ENCODE measurements at regions not wholly inside any gene's neighbourhood (a gene's known extent, or its start where the extent isn't known, plus 50 kb on each side); places are given as distances from the start of the nearest gene placed in this dataset.

- BruUV-seq (replicated peaks) = no TSS peak
- DNase-seq (ENCODE audit: unreplicated experiment) = no peak
These were observed 206.2 kb upstream of the MYLIP start for GRCh38 chr6:15922510-15923250.

GRCh38 chr6:15921243-15921642, 207.6 kb upstream of the MYLIP start:
- no TSS peak for BruUV-seq (replicated peaks)
- no peak overlapping the region for H3K4me3 Mint-ChIP-seq (ENCODE audit: unreplicated experiment)
- no peaks in the 10 kb centered on the region for H3K4me1 Mint-ChIP-seq (ENCODE audit: insufficient read depth, unreplicated experiment)
- intact Hi-C loops (cut with micrococcal nuclease) = no loop called here
- POLR2A ChIA-PET = no interaction called here
- no peak overlapping the region for H3K27ac Mint-ChIP-seq (ENCODE audit: low read depth, unreplicated experiment)
- H3K27me3 Mint-ChIP-seq (ENCODE audit: insufficient read depth, unreplicated experiment) = no peaks in the 10 kb centered on the region
- H3K36me3 Mint-ChIP-seq (ENCODE audit: insufficient read depth, unreplicated experiment) = peaks cover 4% of the 10 kb centered on the region
- no peak for DNase-seq (ENCODE audit: unreplicated experiment)
- no peaks in the 10 kb centered on the region for H3K9me3 Mint-ChIP-seq (ENCODE audit: unreplicated experiment)
- CTCF ChIA-PET = no interaction called here
- no peak for TF ChIP-seq CTCF (IDR thresholded peaks at IDR 0.05; ENCODE audit: unreplicated experiment)

More at GRCh38 chr6:15922510-15923250, 206.2 kb upstream of the MYLIP start:
- H3K4me1 Mint-ChIP-seq (ENCODE audit: insufficient read depth, unreplicated experiment) = no peaks in the 10 kb centered on the region
- intact Hi-C loops (cut with micrococcal nuclease) = no loop called here
- H3K9me3 Mint-ChIP-seq (ENCODE audit: unreplicated experiment) = no peaks in the 10 kb centered on the region
- H3K36me3 Mint-ChIP-seq (ENCODE audit: insufficient read depth, unreplicated experiment) = peaks cover 4% of the 10 kb centered on the region
- H3K27me3 Mint-ChIP-seq (ENCODE audit: insufficient read depth, unreplicated experiment) = no peaks in the 10 kb centered on the region
- CTCF ChIA-PET = no interaction called here
- H3K27ac Mint-ChIP-seq (ENCODE audit: low read depth, unreplicated experiment) = no peak overlapping the region
- POLR2A ChIA-PET = no interaction called here
- no peak overlapping the region for H3K4me3 Mint-ChIP-seq (ENCODE audit: unreplicated experiment)
- TF ChIP-seq CTCF (IDR thresholded peaks at IDR 0.05; ENCODE audit: unreplicated experiment) = no peak

DNA sequence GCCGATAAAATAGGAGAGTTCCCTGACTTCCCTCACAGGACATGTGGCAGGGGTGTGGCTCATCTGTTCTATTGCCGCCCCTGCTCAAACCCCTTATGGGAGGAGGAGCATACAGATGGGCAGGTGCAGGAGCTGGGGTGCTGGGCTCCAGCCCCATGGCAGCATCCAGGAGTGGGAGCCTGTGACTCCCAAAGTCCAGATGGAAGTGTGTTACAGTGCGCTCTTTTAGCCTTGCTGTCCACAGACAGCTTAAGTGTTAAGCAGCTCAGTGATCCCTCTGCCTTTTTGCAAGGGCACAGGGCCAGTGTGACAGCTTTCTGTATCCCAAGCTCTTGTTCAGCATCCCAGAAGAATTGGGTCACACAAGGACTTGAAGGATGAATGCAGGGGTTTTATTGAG, 212.3 kb upstream of the MYLIP start:
- Mint-ChIP-seq H3K27me3 (ENCODE audit: insufficient read depth, unreplicated experiment) (no peaks in the 10 kb centered on the region), H3K4me1 (ENCODE audit: insufficient read depth, unreplicated experiment) (no peaks in the 10 kb centered on the region), H3K4me3 (ENCODE audit: unreplicated experiment) (no peak overlapping the region), H3K27ac (ENCODE audit: low read depth, unreplicated experiment) (no peak overlapping the region), H3K9me3 (ENCODE audit: unreplicated experiment) (no peaks in the 10 kb centered on the region), H3K36me3 (ENCODE audit: insufficient read depth, unreplicated experiment) (peaks cover 4% of the 10 kb centered on the region)
- BruUV-seq (replicated peaks) = no TSS peak
- no peak for DNase-seq (ENCODE audit: unreplicated experiment)
- TF ChIP-seq CTCF (IDR thresholded peaks at IDR 0.05; ENCODE audit: unreplicated experiment) = no peak
- intact Hi-C loops (cut with micrococcal nuclease) = no loop called here
- CTCF ChIA-PET = no interaction called here
- POLR2A ChIA-PET = no interaction called here

DNA sequence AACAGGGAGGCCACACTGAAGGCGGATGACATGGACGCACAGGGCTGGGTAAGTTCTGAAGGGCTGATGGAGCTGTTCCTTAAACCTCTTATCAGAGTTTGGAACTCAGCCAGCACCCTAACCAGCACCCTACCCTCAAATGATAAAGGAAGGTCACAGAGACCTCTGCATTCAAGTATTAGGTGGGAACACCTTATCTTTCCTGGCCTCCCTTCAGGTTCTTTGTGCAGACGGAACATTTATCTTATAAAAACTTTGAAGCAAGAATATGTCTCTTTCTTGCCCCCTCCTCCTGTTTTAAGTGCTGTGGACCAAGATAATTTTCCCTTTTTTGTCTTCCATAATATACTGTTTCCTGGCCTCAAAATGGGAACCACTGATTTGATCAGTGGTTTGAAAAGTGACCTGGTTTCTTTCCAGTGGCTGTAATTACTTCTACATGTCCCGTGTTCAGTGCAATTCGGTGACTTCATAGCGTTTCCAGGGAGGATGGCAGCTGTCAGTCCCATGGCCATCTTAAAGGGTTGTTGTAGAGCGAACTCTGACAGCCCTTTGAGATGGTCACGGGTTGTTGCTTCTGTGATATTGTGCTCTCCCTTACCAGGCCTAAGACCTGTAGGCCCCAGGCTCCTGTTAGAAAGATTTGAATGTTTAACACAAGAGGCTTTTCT, 213.2 kb upstream of the MYLIP start:
- TF ChIP-seq CTCF (IDR thresholded peaks at IDR 0.05; ENCODE audit: unreplicated experiment) = no peak
- H3K27me3 Mint-ChIP-seq (ENCODE audit: insufficient read depth, unreplicated experiment) = no peaks in the 10 kb centered on the region
- CTCF ChIA-PET = interaction anchor here (0.6 kb wide), 1 partner anchor 9 kb away, joined by 3 read pairs; no protein-coding TSS in a partner anchor
- intact Hi-C loops (cut with micrococcal nuclease) = no loop called here
- no peaks in the 10 kb centered on the region for H3K4me1 Mint-ChIP-seq (ENCODE audit: insufficient read depth, unreplicated experiment)
- no peaks in the 10 kb centered on the region for H3K9me3 Mint-ChIP-seq (ENCODE audit: unreplicated experiment)
- DNase-seq (ENCODE audit: unreplicated experiment) = no peak
- peaks cover 4% of the 10 kb centered on the region for H3K36me3 Mint-ChIP-seq (ENCODE audit: insufficient read depth, unreplicated experiment)
- H3K27ac Mint-ChIP-seq (ENCODE audit: low read depth, unreplicated experiment) = no peak overlapping the region
- no TSS peak for BruUV-seq (replicated peaks)
- POLR2A ChIA-PET = no interaction called here
- no peak overlapping the region for H3K4me3 Mint-ChIP-seq (ENCODE audit: unreplicated experiment)

All from MCF 10A (cell line).